ENCODE measurements at regions not wholly inside any gene's neighbourhood (a gene's known extent, or its start where the extent isn't known, plus 50 kb on each side); places are given as distances from the start of the nearest gene placed in this dataset.

GRCh38 chr6:105816847-105817246 is 269.3 kb upstream of the PRDM1 start:
- H3K4me1 ChIP-seq (ENCODE audit: insufficient read depth, low read length): no peaks in the 10 kb centered on the region
- H3K4me3 ChIP-seq (ENCODE audit: low read length): no peak overlapping the region
- no peaks in the 10 kb centered on the region for H3K9me3 ChIP-seq (ENCODE audit: insufficient read depth, low read depth, low read length)
- H3K36me3 ChIP-seq (ENCODE audit: insufficient read depth, low read depth, low read length): no peaks in the 10 kb centered on the region
- no peak overlapping the region for H3K27ac ChIP-seq (ENCODE audit: low read length)
- no peak overlapping the region for H3K9ac ChIP-seq (ENCODE audit: low read depth, low read length)
- H3K27me3 ChIP-seq (ENCODE audit: insufficient read depth, low read length): no peaks in the 10 kb centered on the region

GRCh38 chr6:105815661-105816555 is 270.2 kb upstream of the PRDM1 start:
- Histone ChIP-seq H3K27me3 (ENCODE audit: insufficient read depth, low read length) (no peaks in the 10 kb centered on the region), H3K9me3 (ENCODE audit: insufficient read depth, low read depth, low read length) (no peaks in the 10 kb centered on the region), H3K4me3 (ENCODE audit: low read length) (no peak overlapping the region), H3K4me1 (ENCODE audit: insufficient read depth, low read length) (no peaks in the 10 kb centered on the region), H3K9ac (ENCODE audit: low read depth, low read length) (no peak overlapping the region), H3K36me3 (ENCODE audit: insufficient read depth, low read depth, low read length) (no peaks in the 10 kb centered on the region), H3K27ac (ENCODE audit: low read length) (no peak overlapping the region)

GRCh38 chr6:105814745-105815536 is 271.2 kb upstream of the PRDM1 start:
- no peak overlapping the region for H3K9ac ChIP-seq (ENCODE audit: low read depth, low read length)
- no peaks in the 10 kb centered on the region for H3K27me3 ChIP-seq (ENCODE audit: insufficient read depth, low read length)
- peaks cover 5% of the 10 kb centered on the region; the same call in 1 of the 2 replicates for H3K4me1 ChIP-seq (ENCODE audit: insufficient read depth, low read length)
- H3K9me3 ChIP-seq (ENCODE audit: insufficient read depth, low read depth, low read length): no peaks in the 10 kb centered on the region
- no peak overlapping the region for H3K27ac ChIP-seq (ENCODE audit: low read length)
- no peak overlapping the region for H3K4me3 ChIP-seq (ENCODE audit: low read length)
- no peaks in the 10 kb centered on the region for H3K36me3 ChIP-seq (ENCODE audit: insufficient read depth, low read depth, low read length)

GRCh38 chr6:105810922-105811482 is 275.1 kb upstream of the PRDM1 start:
- Histone ChIP-seq H3K27me3 (ENCODE audit: insufficient read depth, low read length) (no peaks in the 10 kb centered on the region), H3K9me3 (ENCODE audit: insufficient read depth, low read depth, low read length) (no peaks in the 10 kb centered on the region), H3K4me3 (ENCODE audit: low read length) (no peak overlapping the region), H3K9ac (ENCODE audit: low read depth, low read length) (no peak overlapping the region), H3K4me1 (ENCODE audit: insufficient read depth, low read length) (peaks cover 5% of the 10 kb centered on the region; the same call in 1 of the 2 replicates), H3K27ac (ENCODE audit: low read length) (no peak overlapping the region), H3K36me3 (ENCODE audit: insufficient read depth, low read depth, low read length) (no peaks in the 10 kb centered on the region)

- Histone ChIP-seq H3K27ac (ENCODE audit: low read length) (no peak overlapping the region), H3K4me3 (ENCODE audit: low read length) (no peak overlapping the region), H3K27me3 (ENCODE audit: insufficient read depth, low read length) (no peaks in the 10 kb centered on the region), H3K36me3 (ENCODE audit: insufficient read depth, low read depth, low read length) (no peaks in the 10 kb centered on the region), H3K9me3 (ENCODE audit: insufficient read depth, low read depth, low read length) (no peaks in the 10 kb centered on the region), H3K4me1 (ENCODE audit: insufficient read depth, low read length) (peaks cover 5% of the 10 kb centered on the region; the same call in 1 of the 2 replicates), H3K9ac (ENCODE audit: low read depth, low read length) (no peak overlapping the region)
These were observed 275.8 kb upstream of the PRDM1 start for GRCh38 chr6:105810105-105810921.

GRCh38 chr6:105808571-105808970 is 277.6 kb upstream of the PRDM1 start:
- Histone ChIP-seq H3K4me3 (ENCODE audit: low read length) (no peak overlapping the region), H3K9ac (ENCODE audit: low read depth, low read length) (no peak overlapping the region), H3K27me3 (ENCODE audit: insufficient read depth, low read length) (no peaks in the 10 kb centered on the region), H3K36me3 (ENCODE audit: insufficient read depth, low read depth, low read length) (no peaks in the 10 kb centered on the region), H3K4me1 (ENCODE audit: insufficient read depth, low read length) (peaks cover 5% of the 10 kb centered on the region; the same call in 1 of the 2 replicates), H3K27ac (ENCODE audit: low read length) (no peak overlapping the region), H3K9me3 (ENCODE audit: insufficient read depth, low read depth, low read length) (no peaks in the 10 kb centered on the region)

GRCh38 chr6:105807905-105808304 is 278.2 kb upstream of the PRDM1 start:
- Histone ChIP-seq H3K4me3 (ENCODE audit: low read length) (no peak overlapping the region), H3K9ac (ENCODE audit: low read depth, low read length) (no peak overlapping the region), H3K9me3 (ENCODE audit: insufficient read depth, low read depth, low read length) (no peaks in the 10 kb centered on the region), H3K27me3 (ENCODE audit: insufficient read depth, low read length) (no peaks in the 10 kb centered on the region), H3K27ac (ENCODE audit: low read length) (no peak overlapping the region), H3K36me3 (ENCODE audit: insufficient read depth, low read depth, low read length) (no peaks in the 10 kb centered on the region), H3K4me1 (ENCODE audit: insufficient read depth, low read length) (peaks cover 5% of the 10 kb centered on the region; the same call in 1 of the 2 replicates)

- no peak overlapping the region for H3K9ac ChIP-seq (ENCODE audit: low read depth, low read length)
- no peak overlapping the region for H3K27ac ChIP-seq (ENCODE audit: low read length)
- no peaks in the 10 kb centered on the region for H3K36me3 ChIP-seq (ENCODE audit: insufficient read depth, low read depth, low read length)
- H3K27me3 ChIP-seq (ENCODE audit: insufficient read depth, low read length): no peaks in the 10 kb centered on the region
- peaks cover 5% of the 10 kb centered on the region; the same call in 1 of the 2 replicates for H3K4me1 ChIP-seq (ENCODE audit: insufficient read depth, low read length)
- no peak overlapping the region for H3K4me3 ChIP-seq (ENCODE audit: low read length)
- H3K9me3 ChIP-seq (ENCODE audit: insufficient read depth, low read depth, low read length): no peaks in the 10 kb centered on the region
These were observed 279.6 kb upstream of the PRDM1 start for GRCh38 chr6:105806486-105806920.

GRCh38 chr6:105805501-105806023 is 280.6 kb upstream of the PRDM1 start:
- no peaks in the 10 kb centered on the region for H3K36me3 ChIP-seq (ENCODE audit: insufficient read depth, low read depth, low read length)
- no peaks in the 10 kb centered on the region for H3K27me3 ChIP-seq (ENCODE audit: insufficient read depth, low read length)
- no peak overlapping the region for H3K4me3 ChIP-seq (ENCODE audit: low read length)
- no peak overlapping the region for H3K27ac ChIP-seq (ENCODE audit: low read length)
- H3K9ac ChIP-seq (ENCODE audit: low read depth, low read length): no peak overlapping the region
- no peaks in the 10 kb centered on the region for H3K9me3 ChIP-seq (ENCODE audit: insufficient read depth, low read depth, low read length)
- H3K4me1 ChIP-seq (ENCODE audit: insufficient read depth, low read length): peaks cover 5% of the 10 kb centered on the region; the same call in 1 of the 2 replicates

- H3K9ac ChIP-seq (ENCODE audit: low read depth, low read length): no peak overlapping the region
These were observed 281.7 kb upstream of the PRDM1 start for GRCh38 chr6:105804424-105804823.

GRCh38 chr6:105804000-105804399 is 282.1 kb upstream of the PRDM1 start:
- Histone ChIP-seq H3K27me3 (ENCODE audit: insufficient read depth, low read length) (no peaks in the 10 kb centered on the region), H3K36me3 (ENCODE audit: insufficient read depth, low read depth, low read length) (no peaks in the 10 kb centered on the region), H3K4me3 (ENCODE audit: low read length) (no peak overlapping the region), H3K9me3 (ENCODE audit: insufficient read depth, low read depth, low read length) (no peaks in the 10 kb centered on the region), H3K27ac (ENCODE audit: low read length) (no peak overlapping the region), H3K4me1 (ENCODE audit: insufficient read depth, low read length) (no peaks in the 10 kb centered on the region), H3K9ac (ENCODE audit: low read depth, low read length) (no peak overlapping the region)

More at GRCh38 chr6:105804424-105804823, 281.7 kb upstream of the PRDM1 start:
- no peaks in the 10 kb centered on the region for H3K36me3 ChIP-seq (ENCODE audit: insufficient read depth, low read depth, low read length)
- H3K4me1 ChIP-seq (ENCODE audit: insufficient read depth, low read length): no peaks in the 10 kb centered on the region
- H3K27ac ChIP-seq (ENCODE audit: low read length): no peak overlapping the region
- H3K27me3 ChIP-seq (ENCODE audit: insufficient read depth, low read length): no peaks in the 10 kb centered on the region
- H3K9me3 ChIP-seq (ENCODE audit: insufficient read depth, low read depth, low read length): no peaks in the 10 kb centered on the region
- H3K4me3 ChIP-seq (ENCODE audit: low read length): no peak overlapping the region
